Glutamatergic neuron (in vitro differentiated cells): ENCODE measurements at regions not wholly inside any gene's neighbourhood (a gene's known extent, or its start where the extent isn't known, plus 50 kb on each side); places are given as distances from the start of the nearest gene placed in this dataset.
A peak's percentile ranks its signal among the peaks of the same experiment; 100 is the strongest.

Experiments used
- DNase-seq: peaks from one replicate; pipeline ENCODE4 v3.0.0; 2022
- H3K27ac Mint-ChIP-seq: one replicate; pipeline ENCODE4 v1.8.0; 2020; ENCODE audit warnings: mild to moderate bottlenecking, mixed read lengths, inconsistent platforms; ENCODE audit not compliant: unreplicated experiment
- H3K27me3 Mint-ChIP-seq: one replicate; pipeline ENCODE4 v1.8.0; 2020; ENCODE audit warnings: mild to moderate bottlenecking, moderate library complexity, mixed read lengths, inconsistent platforms; ENCODE audit not compliant: unreplicated experiment
- H3K36me3 Mint-ChIP-seq: one replicate; pipeline ENCODE4 v1.8.0; 2020; ENCODE audit warnings: mild to moderate bottlenecking, mixed read lengths, inconsistent platforms; ENCODE audit not compliant: unreplicated experiment
- H3K4me1 Mint-ChIP-seq: one replicate; pipeline ENCODE4 v1.8.0; 2020; ENCODE audit warnings: mild to moderate bottlenecking, low read depth, mixed read lengths, inconsistent platforms; ENCODE audit not compliant: unreplicated experiment
- H3K4me3 Mint-ChIP-seq: one replicate; pipeline ENCODE4 v1.8.0; 2020; ENCODE audit warnings: mild to moderate bottlenecking, mixed read lengths, inconsistent platforms; ENCODE audit not compliant: unreplicated experiment
- H3K9me3 Mint-ChIP-seq: one replicate; pipeline ENCODE4 v1.8.0; 2020; ENCODE audit warnings: mild to moderate bottlenecking, moderate library complexity, mixed read lengths, inconsistent platforms; ENCODE audit not compliant: unreplicated experiment
- CTCF ChIP-seq: fragments of 200-600 bp; sonication (generic); IDR thresholded peaks from one replicate; pipeline ENCODE4 v1.5.0; 2021; ENCODE audit not compliant: partially characterized antibody, unreplicated experiment

- H3K36me3 Mint-ChIP-seq, result no peaks in the 10 kb centered on the region
- H3K27me3 Mint-ChIP-seq, result no peaks in the 10 kb centered on the region
- H3K27ac Mint-ChIP-seq, result no peak overlapping the region
- no peak for DNase-seq
- H3K4me3 Mint-ChIP-seq, result no peak overlapping the region
- no peaks in the 10 kb centered on the region for H3K4me1 Mint-ChIP-seq
- no peak for TF ChIP-seq CTCF
- no peaks in the 10 kb centered on the region for H3K9me3 Mint-ChIP-seq
Observed at GRCh38 chr2:18701546-18701945, 112.2 kb upstream of the NT5C1B start.

GRCh38 chr2:18690342-18690741 lies 101.0 kb upstream of the NT5C1B start:
- Mint-ChIP-seq H3K27ac (no peak overlapping the region), H3K36me3 (no peaks in the 10 kb centered on the region), H3K4me3 (no peak overlapping the region), H3K27me3 (no peaks in the 10 kb centered on the region), H3K4me1 (no peaks in the 10 kb centered on the region), H3K9me3 (no peaks in the 10 kb centered on the region)
- peak; percentile 32 for TF ChIP-seq CTCF
- DNase-seq, result peak; percentile 43

GRCh38 chr2:18684206-18685038 lies 95.1 kb upstream of the NT5C1B start:
- Mint-ChIP-seq H3K4me3 (no peak overlapping the region), H3K4me1 (no peaks in the 10 kb centered on the region), H3K9me3 (no peaks in the 10 kb centered on the region), H3K27ac (no peak overlapping the region), H3K27me3 (peaks cover 1% of the 10 kb centered on the region), H3K36me3 (no peaks in the 10 kb centered on the region)
- DNase-seq, result no peak
- no peak for TF ChIP-seq CTCF

GRCh38 chr2:18682681-18683080 lies 93.3 kb upstream of the NT5C1B start:
- no peak overlapping the region for H3K27ac Mint-ChIP-seq
- H3K4me3 Mint-ChIP-seq, result no peak overlapping the region
- DNase-seq, result no peak
- no peak for TF ChIP-seq CTCF
- H3K36me3 Mint-ChIP-seq, result no peaks in the 10 kb centered on the region
- peaks cover 1% of the 10 kb centered on the region for H3K27me3 Mint-ChIP-seq
- H3K4me1 Mint-ChIP-seq, result no peaks in the 10 kb centered on the region
- H3K9me3 Mint-ChIP-seq, result no peaks in the 10 kb centered on the region

DNA sequence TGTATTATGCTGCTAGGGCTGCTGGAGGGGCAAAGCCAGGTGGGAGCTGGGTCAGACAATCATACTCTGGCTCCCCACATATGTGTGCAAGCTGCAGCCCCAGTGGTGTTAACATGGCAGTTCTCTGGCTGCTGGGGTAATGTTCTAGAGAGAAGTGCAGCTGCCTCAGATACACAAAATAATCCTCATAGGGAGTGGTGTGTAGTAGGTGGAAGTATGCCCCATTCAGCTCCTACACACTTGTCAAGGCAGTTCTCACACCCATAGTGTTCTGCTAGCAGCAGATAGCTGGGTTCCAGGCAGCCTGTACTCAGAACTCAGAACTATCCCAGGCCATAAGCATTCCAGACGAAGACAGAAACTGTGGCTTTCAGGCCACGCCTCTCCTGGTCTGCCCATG lies 87.9 kb upstream of the NT5C1B start:
- DNase-seq, result no peak
- no peaks in the 10 kb centered on the region for H3K4me1 Mint-ChIP-seq
- H3K27ac Mint-ChIP-seq, result no peak overlapping the region
- no peaks in the 10 kb centered on the region for H3K9me3 Mint-ChIP-seq
- no peak overlapping the region for H3K4me3 Mint-ChIP-seq
- no peaks in the 10 kb centered on the region for H3K27me3 Mint-ChIP-seq
- no peaks in the 10 kb centered on the region for H3K36me3 Mint-ChIP-seq
- no peak for TF ChIP-seq CTCF
